IPS-18c (cell line): ENCODE measurements at regions not wholly inside any gene's neighbourhood (a gene's known extent, or its start where the extent isn't known, plus 50 kb on each side); places are given as distances from the start of the nearest gene placed in this dataset.
A peak's percentile ranks its signal among the peaks of the same experiment; 100 is the strongest.

Experiments
- H3K4me3 ChIP-seq: 2 replicates; pipeline ENCODE4 v1.7.0; 2013; ENCODE audit warnings: low read depth, mild to moderate bottlenecking, low read length, moderate library complexity; ENCODE audit not compliant: insufficient read depth
- H3K9me3 ChIP-seq: one replicate; pipeline ENCODE4 v1.6.1; 2013; ENCODE audit warnings: mild to moderate bottlenecking, low read length, moderate library complexity; ENCODE audit not compliant: control insufficient read depth, insufficient read depth

DNA sequence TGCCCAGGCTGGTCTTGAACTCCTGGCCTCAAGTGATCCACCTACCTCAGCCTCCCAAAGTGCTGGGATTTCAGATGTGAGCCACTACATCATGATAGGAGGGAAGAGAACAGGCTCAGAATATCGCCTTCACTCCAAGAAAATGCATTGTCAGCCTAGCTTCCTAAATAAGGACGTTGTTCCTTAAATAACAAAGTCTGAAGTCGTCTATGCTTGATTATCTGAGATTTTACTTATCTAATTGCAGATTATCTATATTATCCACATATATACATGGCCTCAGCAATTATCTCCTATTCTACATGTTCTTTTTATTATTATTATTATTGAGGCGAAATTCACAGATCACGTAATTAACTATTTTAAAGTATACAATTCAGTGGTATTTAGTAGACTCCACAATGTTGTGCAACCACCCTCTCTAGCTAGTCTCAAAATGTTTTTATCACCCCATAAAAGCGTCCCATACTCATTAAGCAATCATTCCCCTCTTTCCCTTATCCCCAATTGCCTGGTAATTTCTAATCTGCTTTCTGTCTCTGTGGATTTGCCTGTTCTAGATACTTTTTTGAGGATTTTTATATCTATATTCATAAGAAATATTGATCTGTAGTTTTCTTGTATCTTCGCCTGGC, 95.1 kb upstream of the RFX8 start:
- no peaks in the 10 kb centered on the region for H3K9me3 ChIP-seq
- no peak overlapping the region for H3K4me3 ChIP-seq

DNA sequence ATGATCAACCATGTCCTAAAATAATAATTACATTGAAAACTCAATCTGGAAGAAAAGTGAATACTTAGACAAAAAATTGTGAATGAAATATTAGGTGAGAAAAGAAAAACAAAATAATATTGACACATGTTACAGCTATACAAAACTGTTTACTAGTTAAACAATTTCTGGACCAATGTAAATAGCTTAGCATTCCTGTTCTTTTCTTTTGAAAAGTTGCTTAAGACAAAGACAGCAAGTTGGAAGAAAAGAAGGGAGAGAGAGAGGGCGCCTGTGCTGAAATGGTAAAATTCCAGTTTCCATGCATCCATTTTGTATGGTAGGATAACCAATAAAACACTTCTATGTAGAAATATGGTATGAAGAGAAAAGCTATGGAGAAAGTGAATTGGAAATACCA, 94.1 kb upstream of the RFX8 start:
- H3K4me3 ChIP-seq: no peak overlapping the region

DNA sequence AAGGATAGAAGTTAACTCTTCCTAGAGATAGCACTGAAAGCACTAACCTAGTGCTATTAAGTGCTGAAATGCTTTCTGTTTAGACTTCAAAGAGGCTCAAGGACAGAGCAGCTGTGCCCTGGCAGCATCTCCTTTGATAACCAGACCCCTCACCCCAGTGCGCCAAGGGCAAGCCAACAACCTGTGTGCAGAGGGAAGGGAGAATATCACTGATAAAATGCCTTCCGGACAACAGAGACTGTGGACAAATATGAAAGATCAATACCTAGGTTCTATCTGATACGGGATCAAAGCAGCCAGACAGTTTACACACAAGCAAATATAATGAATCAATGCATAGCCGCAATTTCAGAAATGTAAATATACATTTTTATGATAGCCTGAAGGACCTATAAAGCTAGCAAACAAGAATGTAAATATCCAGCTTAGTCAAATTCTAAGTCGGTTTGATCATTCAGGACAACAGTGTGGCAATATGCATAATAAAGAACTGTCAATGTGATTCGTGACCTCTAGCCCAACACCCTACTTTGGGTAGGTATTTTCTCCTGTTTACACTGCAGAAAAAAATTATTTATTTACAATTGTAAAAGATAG, 91.8 kb upstream of the RFX8 start:
- Histone ChIP-seq H3K4me3 (no peak overlapping the region), H3K9me3 (no peaks in the 10 kb centered on the region)

More for the DNA sequence above, 94.1 kb upstream of the RFX8 start:
- no peaks in the 10 kb centered on the region for H3K9me3 ChIP-seq

DNA sequence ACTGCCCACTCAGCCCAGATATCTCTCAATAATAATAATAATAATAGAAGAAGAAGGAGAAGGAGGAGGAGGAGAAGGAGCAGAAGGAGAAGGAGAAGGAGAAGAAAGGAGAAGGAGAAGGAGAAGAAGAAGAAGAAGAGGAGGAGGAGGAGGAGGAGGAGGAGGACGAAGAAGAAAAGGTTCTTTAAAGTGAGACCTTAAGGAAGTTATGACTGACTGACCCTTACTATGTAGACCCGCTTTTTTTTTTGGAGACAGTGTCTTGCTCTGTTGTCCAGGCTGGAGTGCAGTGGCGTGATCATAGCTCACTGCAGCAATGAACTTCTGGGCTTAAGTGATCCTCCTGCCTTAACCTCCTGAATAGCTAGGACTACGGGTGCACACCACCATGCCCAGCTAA, 88.9 kb upstream of the RFX8 start:
- no peak overlapping the region for H3K4me3 ChIP-seq
- peaks cover 2% of the 10 kb centered on the region for H3K9me3 ChIP-seq

DNA sequence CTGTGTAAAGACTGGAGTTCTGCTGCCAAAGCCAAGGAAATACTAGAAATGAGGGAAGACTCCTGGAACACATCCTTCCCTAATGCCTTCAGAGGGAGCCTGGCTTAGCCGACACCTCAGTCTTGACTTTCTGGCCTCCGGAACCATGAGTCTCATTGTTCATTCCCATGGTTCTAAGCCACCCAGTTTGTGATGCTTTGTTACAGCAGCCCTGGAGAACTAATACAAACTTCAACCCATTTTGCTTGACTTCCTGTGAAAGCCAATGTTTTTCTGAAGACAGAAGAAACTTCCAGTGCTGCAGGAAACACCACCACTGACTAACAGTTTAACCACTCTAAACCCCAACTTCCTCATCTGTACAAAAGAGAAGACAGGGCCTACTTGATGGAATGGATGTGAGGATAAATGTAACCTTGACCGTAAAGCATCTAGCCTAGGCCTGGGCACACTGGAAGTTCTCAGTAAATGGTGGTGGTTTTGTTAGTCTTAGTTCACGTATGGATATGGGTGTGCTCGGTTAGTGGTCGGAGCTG, 85.9 kb upstream of the RFX8 start:
- no peak overlapping the region for H3K4me3 ChIP-seq
- peaks cover 2% of the 10 kb centered on the region for H3K9me3 ChIP-seq

DNA sequence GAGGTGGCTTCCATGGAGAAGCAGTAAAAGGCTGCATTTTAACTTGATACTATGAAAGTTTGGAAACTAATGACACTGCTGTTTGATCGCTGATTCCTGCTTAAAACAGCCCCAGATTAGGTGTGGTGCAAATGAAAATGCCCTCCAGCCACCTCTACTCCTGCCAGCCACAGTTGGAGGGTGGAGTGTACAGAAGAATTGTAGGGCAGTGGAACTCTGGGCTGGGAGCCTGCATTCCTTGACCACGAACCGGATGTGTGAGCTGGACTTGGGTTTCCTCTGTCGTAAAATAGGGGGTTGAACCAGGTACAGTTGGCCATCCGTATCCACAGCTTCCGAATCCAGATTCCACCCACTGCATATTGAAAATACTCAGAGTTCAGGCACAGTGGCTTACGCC, 84.6 kb upstream of the RFX8 start:
- Histone ChIP-seq H3K4me3 (no peak overlapping the region), H3K9me3 (peaks cover 2% of the 10 kb centered on the region)

DNA sequence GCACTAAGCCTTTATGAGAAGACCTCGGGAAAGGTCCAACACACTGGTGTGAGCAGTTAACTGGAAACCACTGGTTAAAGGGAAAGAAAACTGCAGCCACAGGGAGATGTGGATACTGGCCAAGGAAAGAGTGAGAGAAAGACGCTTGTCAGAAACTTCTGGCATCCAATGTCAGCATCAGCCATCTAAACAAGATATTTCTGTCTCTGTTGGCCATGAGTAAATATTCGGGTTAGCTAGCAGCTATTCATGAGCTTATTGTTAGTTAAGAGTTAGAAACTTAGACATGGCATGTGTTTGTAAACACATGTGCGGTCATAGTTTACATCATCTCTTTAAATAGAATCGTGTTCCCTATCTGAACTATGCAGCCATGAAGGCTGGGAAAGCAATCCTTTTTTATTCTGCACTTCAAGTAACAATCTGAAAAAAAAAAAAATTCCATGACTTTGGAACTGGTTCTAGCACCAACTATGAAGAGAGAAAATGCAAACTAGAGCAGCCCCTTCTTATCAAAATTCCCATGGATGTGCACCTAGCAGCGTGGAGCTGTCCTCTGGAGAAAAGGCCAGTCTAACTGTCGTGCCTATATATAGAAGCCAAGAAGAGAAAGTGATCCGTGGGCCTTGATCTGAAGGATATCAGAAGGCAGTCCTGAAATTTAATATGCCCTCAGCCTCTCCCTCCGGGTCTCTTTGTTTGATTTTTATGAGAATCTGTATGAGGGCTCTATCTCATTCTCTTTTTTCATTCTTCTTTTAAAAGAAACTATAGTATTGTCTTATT, 84.0 kb upstream of the RFX8 start:
- Histone ChIP-seq H3K9me3 (peaks cover 2% of the 10 kb centered on the region), H3K4me3 (no peak overlapping the region)

DNA sequence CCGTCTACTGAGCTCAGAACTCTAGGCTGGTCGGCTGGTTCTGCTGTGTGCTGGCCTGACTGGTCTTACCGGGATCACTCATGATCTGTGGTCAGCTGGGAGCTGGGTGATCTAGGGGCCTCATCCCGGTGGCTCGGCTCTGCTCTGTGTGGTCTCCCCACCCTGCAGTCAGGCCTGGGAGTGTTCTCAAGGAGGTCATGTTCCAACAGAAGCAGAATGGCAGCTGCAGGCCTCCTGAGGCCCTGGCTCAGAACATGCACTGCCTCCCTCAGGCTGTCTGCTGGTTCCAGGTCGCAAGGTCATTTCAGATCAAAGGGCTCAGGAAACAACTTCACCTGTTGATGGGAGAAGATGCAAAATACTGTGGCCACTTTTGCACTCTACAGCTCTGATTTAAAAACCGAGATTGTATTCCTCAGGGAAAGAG, 81.1 kb upstream of the RFX8 start:
- Histone ChIP-seq H3K4me3 (no peak overlapping the region), H3K9me3 (peaks cover 2% of the 10 kb centered on the region)

DNA sequence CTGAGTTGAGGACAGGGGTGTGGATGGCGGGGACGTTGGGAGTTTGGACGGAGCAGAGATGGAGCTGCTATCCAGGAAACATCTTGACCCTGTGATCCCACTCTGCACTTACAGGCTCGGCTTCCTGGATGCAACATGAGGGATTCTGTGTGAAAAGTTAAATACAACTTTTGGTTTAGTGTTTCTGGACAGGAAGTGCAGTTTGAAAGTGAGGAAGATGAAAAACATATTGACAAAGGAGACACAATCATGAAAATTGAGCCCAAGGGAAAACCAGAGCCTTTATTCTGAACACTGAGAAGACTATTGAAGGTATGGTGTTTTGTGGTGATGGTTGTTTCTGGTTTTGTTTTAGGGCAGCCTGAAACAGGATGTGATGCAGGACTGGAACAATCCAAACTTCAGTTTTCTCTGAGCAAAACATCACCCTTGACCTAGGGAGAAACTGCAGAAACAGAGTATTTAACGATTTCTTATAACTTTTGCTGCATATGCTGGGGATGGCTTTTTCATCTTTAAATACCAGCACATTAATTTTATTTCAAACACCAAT, 76.5 kb upstream of the RFX8 start:
- Histone ChIP-seq H3K9me3 (no peaks in the 10 kb centered on the region), H3K4me3 (no peak overlapping the region)

DNA sequence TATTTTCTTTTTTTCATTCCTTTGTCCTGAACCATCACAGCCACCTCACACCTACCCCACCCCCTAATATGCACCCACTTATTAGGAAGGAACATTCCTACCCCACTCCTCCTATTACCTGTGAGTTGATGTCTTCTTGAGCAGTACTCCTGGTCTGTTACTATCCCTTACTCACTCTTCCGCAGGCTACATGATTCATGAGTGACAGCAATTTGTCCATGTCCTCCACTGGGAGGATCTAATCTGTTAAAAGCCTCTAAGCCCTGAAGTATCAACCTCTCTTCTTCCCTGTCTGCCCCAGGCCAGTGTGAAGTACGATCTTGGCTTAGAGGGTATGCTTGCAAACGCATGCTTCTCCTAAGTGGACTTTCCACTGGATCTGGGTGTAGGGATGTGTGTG, 75.6 kb upstream of the RFX8 start:
- H3K9me3 ChIP-seq: no peaks in the 10 kb centered on the region
- no peak overlapping the region for H3K4me3 ChIP-seq

DNA sequence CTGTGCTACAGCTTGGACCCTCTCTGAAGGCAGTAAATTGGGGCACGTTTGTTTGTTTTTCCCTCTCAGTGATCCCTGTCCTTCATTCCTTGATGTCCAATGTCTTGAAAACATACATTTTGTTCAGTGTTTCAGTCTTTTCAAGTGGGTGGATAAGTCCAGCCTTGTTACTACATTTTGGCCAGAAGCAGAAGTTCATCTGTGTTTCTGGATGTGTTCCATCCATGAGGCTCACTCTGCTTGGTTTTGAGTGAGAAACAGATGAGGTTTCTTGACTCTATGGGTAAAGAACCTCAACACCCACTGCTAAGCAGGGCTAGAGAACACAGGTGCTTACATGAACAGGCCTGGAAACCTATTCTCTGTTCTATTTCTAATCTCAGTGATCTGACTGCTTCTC, 74.5 kb upstream of the RFX8 start:
- Histone ChIP-seq H3K9me3 (no peaks in the 10 kb centered on the region), H3K4me3 (no peak overlapping the region)

DNA sequence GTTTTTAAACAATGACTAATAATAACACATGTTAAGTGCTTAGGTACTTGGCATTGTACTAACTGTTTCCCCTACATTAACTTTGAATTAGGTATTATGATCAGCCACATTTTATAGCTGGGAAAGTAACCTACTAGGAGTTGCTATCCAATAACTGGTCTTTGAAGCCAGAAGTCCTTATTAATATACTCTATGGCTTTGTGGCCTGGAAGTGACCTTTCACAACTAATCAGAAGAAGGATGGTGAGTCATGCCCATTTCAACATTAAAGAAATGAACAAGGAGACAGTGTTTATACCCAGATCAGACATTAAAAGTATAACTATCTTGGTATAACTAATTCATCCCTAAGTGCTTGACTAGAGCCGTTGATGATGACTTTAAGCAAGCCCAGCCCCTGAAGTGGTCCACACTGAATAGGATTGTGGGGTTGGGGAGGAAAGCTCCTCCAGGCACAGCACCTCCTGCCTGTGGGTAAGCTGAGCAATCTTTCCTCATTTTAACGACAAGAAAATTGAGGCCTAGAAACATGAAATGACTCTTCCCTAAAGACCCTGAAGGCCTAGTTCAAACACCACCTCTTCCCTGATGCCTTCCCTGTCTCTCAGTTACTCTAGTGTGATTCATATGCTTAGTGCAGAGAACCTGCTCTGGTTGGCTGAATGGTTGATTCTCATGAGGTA, 71.6 kb upstream of the RFX8 start:
- H3K9me3 ChIP-seq: no peaks in the 10 kb centered on the region
- H3K4me3 ChIP-seq: no peak overlapping the region

DNA sequence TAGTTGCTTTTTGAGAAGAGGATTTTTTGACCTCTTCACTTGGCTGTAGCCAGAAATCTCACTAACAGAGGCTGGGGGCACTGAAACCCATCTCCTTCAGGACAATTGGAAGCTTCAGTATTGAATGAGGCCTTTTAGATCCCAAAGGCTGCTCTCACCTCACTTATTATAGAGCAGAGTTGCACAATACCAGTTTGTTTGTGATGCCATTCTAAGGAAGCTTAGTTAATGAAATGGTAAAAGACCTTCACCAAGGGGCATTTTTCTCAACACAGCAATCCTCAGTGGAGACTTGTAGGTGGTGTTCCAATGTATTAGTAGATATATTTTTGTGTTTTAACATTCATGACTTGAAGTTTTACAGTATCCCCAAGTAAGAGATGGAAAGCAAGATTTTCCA, 71.0 kb upstream of the RFX8 start:
- Histone ChIP-seq H3K4me3 (no peak overlapping the region), H3K9me3 (no peaks in the 10 kb centered on the region)

DNA sequence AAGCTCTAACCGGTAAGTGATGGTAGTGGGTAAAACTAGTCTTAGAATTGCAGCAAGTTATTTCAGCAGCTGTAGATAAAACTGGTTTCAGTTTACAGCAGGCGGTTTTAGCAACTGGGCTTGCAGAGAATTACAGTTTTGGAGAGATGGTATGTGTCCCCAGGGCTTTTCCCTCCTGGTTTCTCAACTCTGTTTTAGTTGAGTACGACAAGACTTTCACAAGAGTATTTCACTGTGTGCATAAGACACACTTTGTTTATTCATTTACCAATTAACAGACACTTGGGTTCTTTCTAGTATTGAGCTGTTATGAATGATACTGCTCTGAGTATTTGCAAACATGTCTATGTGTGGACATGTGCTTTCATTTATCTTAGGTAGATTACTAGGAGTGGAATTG, 65.6 kb upstream of the RFX8 start:
- H3K4me3 ChIP-seq: no peak overlapping the region

DNA sequence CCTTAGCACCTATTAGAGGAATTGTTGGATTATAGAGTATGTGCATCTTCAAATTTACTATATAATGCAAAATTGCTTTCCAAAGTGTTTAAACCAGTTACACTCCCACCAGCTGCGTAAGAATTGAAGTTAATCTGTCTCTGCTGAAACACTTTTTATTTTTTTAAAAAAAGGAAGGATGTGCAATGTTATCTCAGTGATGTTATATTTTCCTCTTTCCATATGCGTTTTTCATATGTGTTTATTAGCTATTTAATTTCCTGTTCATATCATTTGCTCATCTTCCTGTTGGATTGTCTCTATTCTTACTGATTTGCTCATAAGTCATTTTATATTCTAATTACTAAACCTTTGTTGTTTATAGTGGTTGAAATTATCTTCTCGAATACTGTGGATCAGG, 63.2 kb upstream of the RFX8 start:
- no peak overlapping the region for H3K4me3 ChIP-seq
- H3K9me3 ChIP-seq: peaks cover 2% of the 10 kb centered on the region

More for the DNA sequence above, 65.6 kb upstream of the RFX8 start:
- H3K9me3 ChIP-seq: peaks cover 2% of the 10 kb centered on the region

DNA sequence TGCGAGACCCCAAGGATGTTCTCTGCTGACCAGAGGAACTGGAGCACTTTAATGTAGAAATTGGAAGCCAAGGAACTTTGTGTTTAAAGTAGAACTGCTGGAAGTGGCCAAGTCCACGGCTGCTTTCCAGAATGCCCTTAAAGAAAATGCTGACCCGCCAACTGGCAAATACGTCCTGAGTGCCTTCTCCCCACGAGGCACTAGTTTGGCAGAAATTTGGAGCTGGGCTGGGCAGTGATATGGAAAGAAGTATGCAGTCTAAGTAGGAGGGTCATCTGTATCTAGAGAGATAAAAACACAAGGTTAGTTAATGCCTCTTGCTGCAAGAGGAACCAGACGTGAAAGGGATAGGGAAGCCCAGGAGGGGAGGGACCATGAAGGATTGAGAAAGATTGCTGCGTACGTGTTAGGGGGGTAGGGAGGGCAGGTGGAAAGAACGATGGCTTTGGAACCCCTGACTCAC, 59.3 kb upstream of the RFX8 start:
- H3K9me3 ChIP-seq: no peaks in the 10 kb centered on the region

DNA sequence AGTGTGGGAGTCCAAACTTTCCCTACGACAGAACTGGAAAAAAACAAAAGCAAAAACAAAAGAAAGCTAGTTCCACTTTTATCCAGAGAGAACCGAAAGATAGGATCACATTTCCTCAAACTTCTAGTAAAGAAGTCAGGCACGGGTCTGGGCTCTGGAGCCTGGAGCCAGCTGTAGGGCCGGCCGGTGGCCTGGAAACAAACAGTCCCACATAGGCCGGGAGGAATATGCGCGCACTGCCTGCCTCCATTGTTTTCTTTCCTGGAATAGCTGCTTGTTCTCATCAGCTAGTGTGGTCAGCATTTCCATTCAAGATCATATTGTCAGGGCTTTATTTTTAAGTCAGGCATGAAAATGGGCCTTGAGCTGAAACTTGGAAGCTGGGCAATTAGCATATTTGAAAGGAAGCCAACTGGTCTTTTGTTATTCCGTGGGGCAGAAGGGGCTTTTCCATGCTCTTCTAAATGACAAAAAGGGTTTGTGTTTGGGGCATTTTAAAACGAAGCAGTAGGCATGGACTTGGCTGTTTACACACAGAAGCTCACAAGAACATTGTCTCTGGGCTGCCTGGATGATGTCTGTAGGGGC, 58.7 kb upstream of the RFX8 start:
- Histone ChIP-seq H3K4me3 (no peak overlapping the region; the same call in 1 of the 2 replicates), H3K9me3 (no peaks in the 10 kb centered on the region)

More for the DNA sequence above, 59.3 kb upstream of the RFX8 start:
- H3K4me3 ChIP-seq: peak overlapping the region; percentile 1; the same call in 1 of the 2 replicates
